SK-MEL-5 (cell line): ENCODE measurements at regions not wholly inside any gene's neighbourhood (a gene's known extent, or its start where the extent isn't known, plus 50 kb on each side); places are given as distances from the start of the nearest gene placed in this dataset.
A peak's percentile ranks its signal among the peaks of the same experiment; 100 is the strongest.
"Not testable (repeated sequence)": the region's sequence is repeated elsewhere in the genome, so short reads cannot be mapped to it uniquely, and the experiment has no call there.

Source experiments
- DNase-seq: peaks from one replicate; pipeline ENCODE4 v3.0.0-alpha.2; 2016; ENCODE audit warnings: low read depth, low spot score
- in situ Hi-C: cut with HindIII; loops from 2 replicates; pipeline ENCODE4 v1.10.0; 2016; ENCODE audit warnings: low sequenced_read_pairs, high pct_unique_total_duplicates, low pct_unique_long_range_greater_than_20kb

- in situ Hi-C loops = no loop called here
- no peak for DNase-seq
Measured at GRCh38 chr5:57895766-57896165, 413.2 kb upstream of the ACTBL2 start.

GRCh38 chr5:57893926-57894325 lies 411.3 kb upstream of the ACTBL2 start:
- no peak for DNase-seq
- in situ Hi-C loops = no loop called here

DNA sequence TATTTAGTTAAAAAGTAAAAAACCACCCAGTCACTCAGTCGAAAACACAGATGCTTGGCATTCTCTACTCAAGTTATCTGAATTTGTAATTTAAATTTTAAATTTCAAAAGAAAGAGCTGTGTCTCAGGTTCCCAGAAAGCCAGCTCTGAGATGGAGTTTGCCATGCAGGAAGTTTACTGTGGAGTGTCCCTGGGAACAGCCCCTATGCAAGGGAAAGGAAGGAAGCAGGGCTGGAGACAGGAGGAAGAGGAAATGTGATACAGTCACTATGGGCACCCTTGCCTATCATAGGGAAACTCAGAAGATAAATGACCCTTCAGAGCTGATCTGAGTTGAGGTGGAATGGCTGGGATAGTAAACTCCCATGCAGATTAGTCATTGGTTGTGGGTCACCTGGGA lies 408.8 kb upstream of the ACTBL2 start:
- DNase-seq = no peak
- in situ Hi-C loops = no loop called here

DNA sequence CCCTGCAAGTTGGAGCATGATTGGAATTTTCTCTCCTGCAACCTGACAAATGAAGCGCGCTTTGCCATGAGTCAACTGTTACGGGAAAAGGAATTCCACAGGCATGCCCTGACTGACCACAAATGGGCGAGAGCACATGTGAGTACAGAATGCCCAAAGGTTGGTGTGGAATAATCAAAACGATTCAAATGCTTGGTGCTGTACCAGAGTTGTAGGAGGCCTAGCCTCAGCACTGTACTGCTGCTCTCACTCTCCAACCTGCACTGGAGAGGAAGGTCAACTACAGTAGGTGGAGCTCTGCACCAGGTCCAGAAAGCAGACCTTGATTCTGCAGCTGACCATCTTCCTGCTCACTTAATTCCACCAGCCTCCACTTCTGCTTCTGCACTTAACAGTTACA lies 406.9 kb upstream of the ACTBL2 start:
- DNase-seq = peak; percentile 53
- in situ Hi-C loops = no loop called here

DNA sequence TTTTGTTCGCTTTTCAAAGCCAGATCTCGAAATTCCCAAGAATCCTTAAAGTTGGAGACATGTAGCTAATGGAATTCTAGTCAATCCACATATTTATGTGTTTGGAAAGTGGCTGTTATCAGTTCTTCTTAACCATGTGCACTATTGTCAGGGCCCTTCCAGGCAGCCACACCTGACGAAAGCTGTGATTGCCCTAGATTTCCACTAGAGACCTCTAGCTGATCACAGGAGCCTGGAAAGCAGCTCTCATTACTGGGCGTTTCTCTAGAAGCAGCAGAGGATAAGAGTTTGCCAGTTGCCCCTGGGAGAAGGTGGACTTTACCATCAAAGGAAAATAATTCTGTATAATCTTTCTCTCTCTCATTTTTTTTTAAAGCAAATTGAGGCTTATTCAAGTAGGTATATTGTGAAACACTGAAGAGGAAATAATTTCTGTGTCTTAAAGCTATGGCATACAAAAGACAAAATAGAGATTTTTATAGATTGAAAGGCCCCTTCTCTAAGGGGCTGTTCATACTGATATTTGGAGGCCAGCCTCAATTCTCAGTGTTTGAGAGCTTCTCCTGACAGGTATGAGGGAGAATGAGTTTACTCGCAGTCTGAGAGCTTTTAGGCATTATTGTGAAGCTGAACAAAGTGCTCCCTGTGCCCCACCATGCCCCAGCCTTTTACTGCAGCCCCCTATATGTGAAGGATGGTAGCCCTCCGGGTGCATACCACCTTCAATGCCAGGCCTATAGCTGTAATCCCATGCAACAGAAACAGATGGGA lies 405.4 kb upstream of the ACTBL2 start:
- DNase-seq = peak; percentile 82
- in situ Hi-C loops = no loop called here

GRCh38 chr5:57884346-57885102 lies 401.9 kb upstream of the ACTBL2 start:
- in situ Hi-C loops = no loop called here
- no peak for DNase-seq

GRCh38 chr5:57880216-57880615 lies 397.6 kb upstream of the ACTBL2 start:
- no peak for DNase-seq
- in situ Hi-C loops = no loop called here

GRCh38 chr5:57878301-57878722 lies 395.7 kb upstream of the ACTBL2 start:
- in situ Hi-C loops = no loop called here

DNA sequence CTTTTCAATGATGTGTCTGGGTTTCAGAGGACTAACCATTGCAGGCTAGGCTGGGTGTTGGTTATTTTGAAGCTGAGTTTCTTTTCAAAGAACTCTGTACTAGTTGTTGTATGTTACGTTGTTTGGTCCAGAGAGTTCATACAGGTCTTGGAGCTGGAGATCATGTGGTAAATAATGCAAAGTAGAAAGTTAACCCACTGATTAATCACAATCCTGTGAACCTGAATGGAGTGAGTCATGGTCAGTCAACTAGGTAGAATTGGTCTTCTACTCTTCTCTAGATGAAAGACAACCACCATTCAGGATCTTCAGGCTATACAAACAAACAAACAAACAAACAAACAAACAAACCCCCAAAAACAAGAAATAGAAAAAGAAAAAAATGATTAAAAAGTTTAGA lies 388.9 kb upstream of the ACTBL2 start:
- in situ Hi-C loops = no loop called here
- no peak for DNase-seq

More at GRCh38 chr5:57878301-57878722, 395.7 kb upstream of the ACTBL2 start:
- no peak for DNase-seq

- DNase-seq, in situ Hi-C loops: not testable (repeated sequence)
Measured at GRCh38 chr5:57870267-57870666, 387.7 kb upstream of the ACTBL2 start.

GRCh38 chr5:57863661-57864060 lies 381.1 kb upstream of the ACTBL2 start:
- DNase-seq = no peak
- in situ Hi-C loops = no loop called here

GRCh38 chr5:57862942-57863341 lies 380.3 kb upstream of the ACTBL2 start:
- in situ Hi-C loops = no loop called here
- DNase-seq = no peak

GRCh38 chr5:57862471-57862911 lies 379.9 kb upstream of the ACTBL2 start:
- DNase-seq = no peak
- in situ Hi-C loops = no loop called here

GRCh38 chr5:57859626-57860025 lies 377.0 kb upstream of the ACTBL2 start:
- no peak for DNase-seq
- in situ Hi-C loops = no loop called here

DNA sequence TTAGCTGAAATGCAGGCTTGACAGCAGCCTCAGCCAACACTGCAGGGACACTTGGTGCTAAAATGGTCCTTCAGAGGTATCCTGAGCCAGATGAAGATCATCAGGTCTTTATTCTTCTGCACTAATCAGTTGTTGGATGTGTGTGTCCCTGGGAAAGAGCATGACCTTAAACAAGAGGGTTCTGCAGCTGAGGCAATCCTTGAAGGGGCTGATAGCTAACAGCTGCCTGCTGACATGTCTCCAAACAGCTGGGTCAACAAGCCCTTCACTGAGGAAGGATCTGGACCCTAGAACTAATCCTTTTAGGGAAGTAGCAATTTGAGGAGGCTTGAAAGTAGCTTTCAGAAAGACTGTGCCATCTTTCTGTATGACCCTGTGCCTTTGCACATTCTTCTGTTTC lies 376.3 kb upstream of the ACTBL2 start:
- in situ Hi-C loops = no loop called here

DNA sequence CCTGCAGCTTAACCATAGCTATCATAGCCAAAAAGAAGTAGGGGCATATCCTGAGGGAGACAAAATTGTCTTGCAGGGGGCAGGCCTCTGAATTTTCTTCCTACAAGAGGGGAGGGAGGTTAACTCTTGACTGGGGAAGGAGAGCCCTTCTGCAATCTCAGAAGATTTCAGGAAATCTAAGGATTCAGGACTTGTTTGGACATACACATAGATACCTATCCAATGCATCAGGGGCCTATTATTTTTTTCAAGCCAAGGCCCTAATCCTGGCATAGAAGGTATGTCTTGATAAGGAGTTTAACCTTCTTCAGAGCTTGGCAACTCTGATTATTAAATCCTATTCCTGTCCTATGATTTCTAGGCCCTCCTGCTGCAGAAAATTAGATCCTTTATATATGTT lies 375.1 kb upstream of the ACTBL2 start:
- in situ Hi-C loops = no loop called here
- DNase-seq = no peak

More for the DNA sequence above, 376.3 kb upstream of the ACTBL2 start:
- DNase-seq = no peak

GRCh38 chr5:57855831-57856230 lies 373.2 kb upstream of the ACTBL2 start:
- DNase-seq = no peak
- in situ Hi-C loops = no loop called here

DNA sequence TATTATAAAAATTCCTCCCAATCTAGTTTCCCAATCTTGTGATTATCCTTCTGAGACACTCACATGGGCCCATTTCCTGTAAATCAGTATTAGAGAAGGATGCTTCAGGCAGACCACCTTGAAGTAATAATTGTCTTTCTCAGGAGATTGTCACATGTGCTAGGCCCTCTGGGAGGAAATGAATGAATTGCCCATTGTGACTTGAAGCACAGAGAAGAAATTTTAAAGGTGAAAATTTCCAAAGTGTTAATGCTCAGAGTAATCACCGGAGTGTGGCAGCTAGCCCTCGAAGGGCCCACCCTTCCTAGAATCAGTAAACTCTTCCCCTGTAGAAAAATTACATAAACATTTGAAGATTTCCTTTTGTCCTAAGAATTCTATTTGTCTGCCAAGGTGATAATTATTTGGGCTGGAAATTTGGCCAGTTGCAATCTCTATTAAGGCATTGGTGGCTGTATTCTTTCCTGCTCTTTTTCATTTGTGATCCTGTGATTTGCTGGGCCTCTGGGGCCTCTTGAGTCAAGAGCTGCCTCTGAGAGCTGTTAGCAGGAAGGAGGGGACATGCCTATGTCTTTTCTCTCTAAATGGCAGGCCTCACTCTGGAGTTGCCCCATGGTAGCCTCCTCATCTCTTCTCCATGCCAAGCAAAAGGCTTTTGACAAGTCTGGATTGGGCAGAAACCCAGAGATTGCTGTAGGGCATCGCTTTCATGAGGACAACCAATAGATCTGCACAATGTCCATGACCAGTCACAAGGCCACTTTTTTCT lies 371.5 kb upstream of the ACTBL2 start:
- in situ Hi-C loops = no loop called here
- peak; percentile 68 for DNase-seq
